Panc1 (cell line): ENCODE measurements at regions not wholly inside any gene's neighbourhood (a gene's known extent, or its start where the extent isn't known, plus 50 kb on each side); places are given as distances from the start of the nearest gene placed in this dataset.

Experiments
- ATAC-seq: fragments of 200-7000 bp; cut with Tn5 transposase; 2 replicates; pipeline ENCODE4 v1.9.1; 2020; ENCODE audit warnings: mild to moderate bottlenecking, moderate library complexity
- BruUV-seq: library from RNA; stranded (reverse); fragments of 400-500 nt; replicated peaks from 2 replicates; lab custom pipeline; 2021; lab: Mats Ljungman, UMichigan
- CTCF ChIA-PET: fragments of 300-600 bp; sonication (Branson Sonifier 250); formaldehyde crosslinking; loops from one replicate; lab custom pipeline; 2022; ENCODE audit warnings: antibody characterized with exemption; lab: Charles Lee
- POLR2A ChIA-PET: fragments of 300-600 bp; sonication (Branson Sonifier 250); formaldehyde crosslinking; loops from one replicate; lab custom pipeline; 2022; ENCODE audit warnings: antibody characterized with exemption; lab: Charles Lee
- DNase-seq: peaks from one replicate; pipeline ENCODE4 v3.0.0-alpha.2; 2010; ENCODE audit warnings: low read depth, low spot score
- H3K27ac ChIP-seq: 2 replicates; pipeline ENCODE4 v1.5.1; 2011; ENCODE audit warnings: mild to moderate bottlenecking, low read length, inconsistent platforms
- H3K27me3 ChIP-seq: fragments of 200-500 bp; sonication (Bioruptor generic); 2 replicates; pipeline ENCODE4 v1.6.0; 2014; ENCODE audit warnings: low read length, inconsistent platforms; ENCODE audit not compliant: control insufficient read depth, insufficient read depth
- H3K36me3 ChIP-seq: fragments of 200-500 bp; sonication (Bioruptor generic); 2 replicates; pipeline ENCODE4 v1.5.1; 2014; ENCODE audit warnings: inconsistent platforms, mild to moderate bottlenecking, low read length, moderate library complexity; ENCODE audit not compliant: control insufficient read depth, insufficient read depth
- H3K4me1 ChIP-seq: 2 replicates; pipeline ENCODE4 v1.5.1; 2011; ENCODE audit warnings: inconsistent platforms, mild to moderate bottlenecking, low read length, moderate library complexity; ENCODE audit not compliant: control insufficient read depth, insufficient read depth
- H3K4me3 ChIP-seq, 2 experiments: 2 replicates each; pipeline ENCODE4 v1.5.1; 2011 to 2012; ENCODE audit warnings: low read depth in 2 of 2, low read length in 2 of 2, mild to moderate bottlenecking in 2 of 2, inconsistent platforms in 1 of 2, moderate library complexity in 1 of 2
- H3K9me3 ChIP-seq: fragments of 200-500 bp; sonication (Bioruptor generic); 2 replicates; pipeline ENCODE4 v1.5.1; 2014; ENCODE audit warnings: low read depth, mild to moderate bottlenecking, inconsistent platforms, low read length, moderate library complexity; ENCODE audit not compliant: control insufficient read depth, insufficient read depth
- CTCF ChIP-seq: fragments of 450-650 bp; IDR thresholded peaks from 2 replicates; pipeline ENCODE4 v1.5.1; 2017; ENCODE audit warnings: mild to moderate bottlenecking
- POLR2AphosphoS5 ChIP-seq: IDR thresholded peaks from 2 replicates; pipeline ENCODE4 v1.6.1; 2012; ENCODE audit warnings: mild to moderate bottlenecking, low read depth, low read length, moderate library complexity
- REST ChIP-seq, 2 experiments: IDR thresholded peaks; 2 replicates each; pipeline ENCODE4 v1.6.1; 2011 to 2012; ENCODE audit warnings: low read depth in 2 of 2, control low read depth in 1 of 2, low read length in 1 of 2, mild to moderate bottlenecking in 1 of 2, moderate library complexity in 1 of 2; ENCODE audit not compliant: insufficient read depth in 1 of 2
- SIN3A ChIP-seq: IDR thresholded peaks from 2 replicates; pipeline ENCODE4 v1.6.1; 2012; ENCODE audit warnings: low read depth, mild to moderate bottlenecking, low read length, moderate library complexity, borderline replicate concordance; ENCODE audit not compliant: insufficient read depth
- TCF7L2 ChIP-seq: IDR thresholded peaks from 2 replicates; pipeline ENCODE4 v1.6.1; 2011; ENCODE audit warnings: mild to moderate bottlenecking, low read depth, low read length, inconsistent platforms
- in situ Hi-C: cut with HindIII; loops from 2 replicates; pipeline ENCODE4 v1.10.0; 2016; ENCODE audit warnings: low sequenced_read_pairs, low pct_unique_long_range_greater_than_20kb
- intact Hi-C: fragments of 100-400 bp; cut with micrococcal nuclease; formaldehyde crosslinking; loops from one replicate; pipeline ENCODE4 v1.10.0; 2022; ENCODE audit not compliant: unreplicated experiment

- ChIA-PET POLR2A (no interaction called here), CTCF (no interaction called here)
- DNase-seq (no peak), ATAC-seq (no peak)
- BruUV-seq = no TSS peak
- in situ Hi-C loops = no loop called here
- Histone ChIP-seq H3K27me3 (no peaks in the 10 kb centered on the region; the same call in 1 of the 2 replicates), H3K4me1 (no peaks in the 10 kb centered on the region), H3K27ac (no peak overlapping the region), H3K4me3 (no peak overlapping the region), H3K9me3 (no peaks in the 10 kb centered on the region), H3K36me3 (no peaks in the 10 kb centered on the region)
- TF ChIP-seq CTCF (no peak), SIN3A (no peak), REST (IDR thresholded peaks at IDR 0.05; ENCODE audit: insufficient read depth in 1 of 2, low read depth in 2 of 2, low read length in 1 of 2) (no peak), TCF7L2 (no peak), POLR2AphosphoS5 (no peak)
- intact Hi-C loops = no loop called here
Measured at GRCh38 chr1:14462851-14463250, 135.6 kb upstream of the KAZN start.

- BruUV-seq = no TSS peak
- ATAC-seq (no peak), DNase-seq (no peak)
Measured at GRCh38 chr1:14466006-14466405, 132.5 kb upstream of the KAZN start.

More at GRCh38 chr1:14466006-14466405, 132.5 kb upstream of the KAZN start:
- TF ChIP-seq SIN3A = no peak
- TF ChIP-seq TCF7L2 = no peak
- no peak for TF ChIP-seq POLR2AphosphoS5
- TF ChIP-seq REST (IDR thresholded peaks at IDR 0.05; ENCODE audit: insufficient read depth in 1 of 2, low read depth in 2 of 2, low read length in 1 of 2) = no peak
- TF ChIP-seq CTCF = no peak
- POLR2A ChIA-PET = no interaction called here
- in situ Hi-C loops (no loop called here), intact Hi-C loops (loop anchor here (5.0 kb wide), 1 partner anchor 49 kb away; no protein-coding TSS in a partner anchor)
- no peak overlapping the region for H3K27ac ChIP-seq
- no peaks in the 10 kb centered on the region; the same call in 1 of the 2 replicates for H3K27me3 ChIP-seq
- H3K4me3 ChIP-seq = no peak overlapping the region
- CTCF ChIA-PET = no interaction called here
- no peaks in the 10 kb centered on the region for H3K9me3 ChIP-seq
- H3K36me3 ChIP-seq = no peaks in the 10 kb centered on the region
- no peaks in the 10 kb centered on the region for H3K4me1 ChIP-seq
